Activated T-helper 2 cell treated with anti-CD3 and anti-CD28 coated beads, Interferon-gamma antibody, Interleukin-2, Interleukin-4, amounts not matched to agents 10 μg/mL and 5 μg/mL and 100 μg/mL, durations not matched to agents 14 hours and 24 hours and 36 hours (primary cell): ENCODE measurements at regions not wholly inside any gene's neighbourhood (a gene's known extent, or its start where the extent isn't known, plus 50 kb on each side); places are given as distances from the start of the nearest gene placed in this dataset.

ENCODE experiments used
- DNase-seq: peaks from one replicate; pipeline ENCODE4 v3.0.0; 2021; ENCODE audit warnings: low spot score
- H3K27ac Mint-ChIP-seq: one replicate; pipeline ENCODE4 v1.8.0; 2021; ENCODE audit warnings: mixed read lengths
- H3K27me3 Mint-ChIP-seq: one replicate; pipeline ENCODE4 v1.8.0; 2021; ENCODE audit warnings: low read depth, mixed read lengths
- H3K36me3 Mint-ChIP-seq: one replicate; pipeline ENCODE4 v1.8.0; 2021; ENCODE audit warnings: low read depth, mixed read lengths
- H3K4me1 Mint-ChIP-seq: one replicate; pipeline ENCODE4 v1.8.0; 2021; ENCODE audit warnings: low read depth, mixed read lengths
- H3K4me3 Mint-ChIP-seq: one replicate; pipeline ENCODE4 v1.8.0; 2021; ENCODE audit warnings: low read depth, mild to moderate bottlenecking, moderate library complexity, mixed read lengths
- H3K9me3 Mint-ChIP-seq: one replicate; pipeline ENCODE4 v1.8.0; 2021; ENCODE audit warnings: mixed read lengths
- intact Hi-C: fragments of 100-400 bp; cut with micrococcal nuclease; formaldehyde crosslinking; loops from one replicate; pipeline ENCODE4 v1.15.1; 2023

DNA sequence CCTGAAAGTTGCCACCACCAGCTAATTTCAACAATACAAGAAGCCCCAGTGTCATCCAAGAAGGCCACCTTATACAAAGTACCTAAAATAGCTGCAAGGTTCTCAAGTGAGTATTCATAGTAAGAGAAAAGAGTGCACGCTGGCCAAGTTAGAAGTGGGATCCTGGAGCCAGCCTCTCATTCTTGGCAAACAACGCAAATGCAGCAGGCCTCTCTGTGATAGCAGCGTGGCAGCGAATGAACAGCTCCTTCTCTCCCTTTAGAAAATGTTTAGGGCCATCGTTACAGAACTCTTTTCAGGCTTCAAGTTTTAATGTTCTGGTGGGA lies 78.0 kb upstream of the IFNG-AS1 start:
- Mint-ChIP-seq H3K27me3 (peaks cover 14% of the 10 kb centered on the region), H3K4me1 (no peaks in the 10 kb centered on the region), H3K9me3 (peaks cover 12% of the 10 kb centered on the region), H3K27ac (no peak overlapping the region), H3K4me3 (no peak overlapping the region), H3K36me3 (no peaks in the 10 kb centered on the region)
- intact Hi-C loops = no loop called here
- DNase-seq = no peak

DNA sequence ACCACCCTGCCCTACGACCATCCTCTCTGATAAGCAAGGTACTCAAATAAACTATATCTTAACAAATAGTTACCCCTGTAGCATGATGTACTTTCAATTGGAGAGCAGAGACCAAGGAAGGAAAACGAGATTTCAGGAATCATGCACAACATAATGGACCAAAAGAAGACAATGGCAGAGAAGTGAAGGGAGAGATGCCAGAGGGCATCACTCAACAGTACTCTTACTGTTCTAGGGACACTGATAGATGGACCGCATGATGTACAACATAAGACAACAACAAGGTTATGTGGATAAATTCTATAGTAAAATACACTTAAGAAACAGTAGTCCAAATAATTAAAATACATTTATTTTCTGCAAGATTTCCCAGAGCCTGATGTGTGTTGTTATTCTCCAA lies 77.5 kb upstream of the IFNG-AS1 start:
- no peak for DNase-seq
- Mint-ChIP-seq H3K4me1 (no peaks in the 10 kb centered on the region), H3K27me3 (peaks cover 16% of the 10 kb centered on the region), H3K9me3 (peaks cover 7% of the 10 kb centered on the region), H3K27ac (no peak overlapping the region), H3K4me3 (no peak overlapping the region), H3K36me3 (no peaks in the 10 kb centered on the region)
- intact Hi-C loops = no loop called here

DNA sequence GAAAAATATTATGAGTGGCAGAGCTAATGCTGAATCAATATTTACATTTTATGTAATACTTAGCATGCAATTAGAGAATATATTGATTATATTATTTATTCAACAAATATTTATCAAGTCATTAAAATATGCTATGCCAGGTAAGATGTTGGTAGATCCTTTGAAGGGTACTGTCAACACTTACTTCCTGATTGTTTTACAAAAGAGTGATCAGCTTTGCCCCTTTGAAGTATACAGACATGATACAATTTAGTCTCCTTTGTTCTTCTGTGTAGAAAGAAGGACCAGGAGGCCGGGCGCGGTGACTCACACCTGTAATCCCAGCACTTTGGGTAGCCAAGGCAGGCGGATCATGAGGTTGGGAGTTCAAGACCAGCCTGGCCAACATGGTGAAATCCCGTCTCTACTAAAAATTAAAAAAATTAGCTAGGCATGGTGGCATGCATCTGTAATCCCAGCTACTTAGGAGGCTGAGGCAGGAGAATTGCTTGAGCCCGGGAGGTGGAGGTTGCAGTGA lies 73.9 kb upstream of the IFNG-AS1 start:
- no peak overlapping the region for H3K4me3 Mint-ChIP-seq
- H3K36me3 Mint-ChIP-seq = no peaks in the 10 kb centered on the region
- DNase-seq = no peak
- H3K4me1 Mint-ChIP-seq = no peaks in the 10 kb centered on the region
- H3K27ac Mint-ChIP-seq = no peak overlapping the region
- no peaks in the 10 kb centered on the region for H3K9me3 Mint-ChIP-seq
- intact Hi-C loops = no loop called here
- H3K27me3 Mint-ChIP-seq = peaks cover 12% of the 10 kb centered on the region

DNA sequence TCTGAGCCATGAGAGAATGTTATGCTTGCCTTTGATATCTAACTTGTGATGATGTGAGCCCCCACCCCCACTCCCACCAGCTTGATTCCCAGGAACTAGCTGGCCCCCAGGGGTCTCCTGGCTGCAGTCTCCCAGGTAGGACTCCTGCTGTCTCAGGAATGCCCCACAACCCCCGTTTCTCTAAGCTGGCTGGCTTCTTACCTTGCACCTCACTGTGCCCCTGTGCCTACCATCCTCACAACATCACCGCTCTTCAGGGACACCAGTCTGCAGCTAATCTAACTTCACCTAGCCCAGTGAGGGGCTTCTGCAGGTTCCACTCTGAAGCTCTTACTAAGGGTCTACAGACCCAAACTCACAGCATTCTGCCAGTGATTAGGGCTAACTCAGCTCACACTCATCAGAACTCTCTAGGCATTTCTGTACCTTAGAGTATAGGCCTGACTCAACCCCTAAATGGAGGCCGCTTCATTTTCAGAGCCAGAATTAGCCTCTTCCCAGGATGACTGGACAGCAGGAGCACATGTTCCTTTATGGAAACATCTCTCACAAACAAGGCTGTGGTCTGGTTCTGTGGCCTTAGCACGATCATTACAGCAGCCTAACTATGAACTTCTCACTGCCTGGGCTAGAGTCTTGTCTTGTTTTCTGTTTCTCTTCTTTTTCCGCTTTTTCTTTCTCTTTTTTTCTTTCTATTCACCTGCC lies 72.8 kb upstream of the IFNG-AS1 start:
- Mint-ChIP-seq H3K27ac (no peak overlapping the region), H3K4me3 (no peak overlapping the region), H3K4me1 (no peaks in the 10 kb centered on the region), H3K27me3 (peaks cover 12% of the 10 kb centered on the region), H3K36me3 (no peaks in the 10 kb centered on the region), H3K9me3 (no peaks in the 10 kb centered on the region)
- no peak for DNase-seq
- intact Hi-C loops = no loop called here

DNA sequence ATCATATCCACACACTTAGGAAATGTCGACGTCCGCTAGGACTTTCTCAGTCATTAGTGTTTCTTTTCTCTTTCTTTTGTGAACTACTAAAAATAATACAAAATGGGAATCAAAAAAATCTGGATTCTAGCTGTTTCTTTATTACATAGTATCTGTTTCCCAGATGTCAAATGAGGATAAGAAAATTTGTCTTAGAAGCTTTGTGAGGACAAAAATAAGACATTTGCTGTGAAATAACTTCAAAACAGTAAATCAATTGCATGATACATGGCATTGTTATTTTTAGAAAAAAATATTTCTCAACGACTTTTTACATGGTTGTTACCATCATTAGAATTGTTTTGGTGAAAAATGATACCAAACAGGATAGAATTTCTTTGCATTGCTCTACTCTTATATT lies 71.4 kb upstream of the IFNG-AS1 start:
- H3K36me3 Mint-ChIP-seq = no peaks in the 10 kb centered on the region
- H3K27me3 Mint-ChIP-seq = peaks cover 9% of the 10 kb centered on the region
- H3K4me3 Mint-ChIP-seq = no peak overlapping the region
- no peaks in the 10 kb centered on the region for H3K4me1 Mint-ChIP-seq
- intact Hi-C loops = no loop called here
- no peak overlapping the region for H3K27ac Mint-ChIP-seq
- H3K9me3 Mint-ChIP-seq = no peaks in the 10 kb centered on the region
- no peak for DNase-seq

DNA sequence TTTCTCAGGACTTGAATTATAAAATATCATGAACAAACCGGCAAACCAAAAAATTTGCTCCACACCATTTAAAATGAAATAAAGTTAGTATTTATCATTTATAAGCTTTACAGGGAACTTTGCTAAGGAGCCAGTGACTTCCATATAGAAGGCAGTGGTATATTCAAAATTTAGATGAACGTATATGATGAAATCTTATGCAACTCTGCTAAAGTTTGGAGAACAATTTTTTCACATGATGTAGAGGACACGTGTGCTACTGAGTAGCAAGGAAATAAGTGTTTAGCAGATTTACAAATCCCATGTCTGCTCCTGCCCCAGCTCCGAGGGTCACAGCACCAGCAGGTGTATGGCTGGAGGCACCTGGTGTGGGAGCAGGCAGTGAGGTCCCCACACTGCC lies 70.8 kb upstream of the IFNG-AS1 start:
- intact Hi-C loops = no loop called here
- Mint-ChIP-seq H3K4me3 (no peak overlapping the region), H3K4me1 (no peaks in the 10 kb centered on the region), H3K36me3 (no peaks in the 10 kb centered on the region), H3K27me3 (peaks cover 7% of the 10 kb centered on the region), H3K27ac (no peak overlapping the region), H3K9me3 (no peaks in the 10 kb centered on the region)
- no peak for DNase-seq

DNA sequence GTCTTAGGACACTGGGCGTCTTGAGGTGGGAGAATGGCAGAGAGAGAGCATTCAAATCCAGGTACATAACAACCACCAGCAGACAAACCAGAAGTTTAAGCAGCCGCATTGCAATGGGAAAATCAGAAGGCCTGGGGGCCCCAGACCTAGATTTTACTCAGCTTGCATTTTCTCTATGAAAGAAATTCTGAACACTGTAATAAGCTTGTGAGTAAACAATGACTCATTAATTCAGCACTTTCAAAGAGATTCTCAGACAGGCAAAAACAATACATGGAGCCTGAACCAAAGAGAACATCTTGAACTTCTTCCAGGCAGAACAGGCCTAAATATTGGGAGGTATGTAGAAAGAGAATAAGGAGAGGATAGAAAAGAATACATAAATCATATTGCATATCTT lies 69.8 kb upstream of the IFNG-AS1 start:
- Mint-ChIP-seq H3K27me3 (peaks cover 10% of the 10 kb centered on the region), H3K36me3 (no peaks in the 10 kb centered on the region), H3K9me3 (no peaks in the 10 kb centered on the region), H3K27ac (no peak overlapping the region), H3K4me1 (no peaks in the 10 kb centered on the region), H3K4me3 (no peak overlapping the region)
- no peak for DNase-seq
- intact Hi-C loops = no loop called here

DNA sequence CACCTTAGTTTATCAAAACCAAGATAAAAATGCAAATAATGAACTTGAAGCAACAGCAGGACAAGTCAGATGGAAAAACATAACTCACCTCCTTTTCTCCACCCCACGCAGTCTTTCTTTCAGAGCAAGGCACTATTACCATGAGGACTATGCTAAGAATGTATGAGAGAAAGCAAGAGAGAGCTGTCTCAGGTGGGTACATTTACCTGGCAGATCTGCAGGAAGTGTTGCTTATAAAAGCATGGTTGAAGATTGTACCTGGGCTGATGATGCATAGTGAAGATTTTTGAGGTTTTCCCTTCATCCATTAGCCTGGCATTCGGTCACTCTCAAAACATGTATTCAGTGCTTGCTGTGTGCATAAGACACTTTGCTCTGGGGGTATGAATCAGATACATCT lies 68.8 kb upstream of the IFNG-AS1 start:
- intact Hi-C loops = no loop called here
- Mint-ChIP-seq H3K27ac (no peak overlapping the region), H3K9me3 (no peaks in the 10 kb centered on the region), H3K4me3 (no peak overlapping the region), H3K36me3 (no peaks in the 10 kb centered on the region), H3K4me1 (peaks cover 2% of the 10 kb centered on the region), H3K27me3 (peaks cover 10% of the 10 kb centered on the region)
- DNase-seq = no peak

DNA sequence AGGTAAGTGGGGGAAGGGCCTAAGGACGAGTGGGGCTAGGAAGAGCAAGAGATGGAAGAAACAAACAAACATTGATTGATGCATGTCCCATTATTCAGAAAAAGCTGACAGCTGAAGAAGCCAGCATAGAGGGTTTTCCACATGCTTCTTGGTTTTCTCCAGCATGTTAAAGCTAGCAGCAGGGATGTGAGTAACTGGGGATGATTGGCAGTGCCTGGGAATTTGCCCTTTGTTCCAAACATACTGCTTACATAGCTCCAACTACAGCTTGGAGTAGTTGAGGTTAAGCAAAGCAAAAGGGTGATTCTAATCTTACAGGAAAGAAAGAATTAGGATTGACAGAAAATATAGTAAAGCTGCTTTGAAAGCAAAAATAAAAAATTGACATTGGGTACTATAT lies 68.0 kb upstream of the IFNG-AS1 start:
- intact Hi-C loops = no loop called here

DNA sequence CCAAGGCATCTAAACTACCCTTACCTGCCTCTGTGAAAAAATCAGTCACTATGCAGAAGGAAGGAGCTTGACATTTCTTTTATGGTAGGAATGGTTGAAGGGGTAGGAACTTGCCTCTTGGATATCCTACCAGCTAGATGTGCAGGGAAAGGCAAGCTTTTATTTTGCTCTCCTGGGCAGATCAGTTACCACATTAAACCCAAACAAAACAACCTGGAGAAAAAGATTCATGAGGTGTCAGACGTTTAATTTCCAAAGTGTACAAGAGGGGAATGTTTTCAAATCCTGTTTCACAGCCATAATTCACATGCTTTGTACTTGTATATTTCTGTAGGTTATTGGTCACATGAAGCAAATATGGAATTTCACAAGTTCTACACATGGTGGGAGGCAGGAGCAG lies 67.0 kb upstream of the IFNG-AS1 start:
- intact Hi-C loops = no loop called here
- Mint-ChIP-seq H3K36me3 (no peaks in the 10 kb centered on the region), H3K27ac (no peak overlapping the region), H3K4me1 (peaks cover 9% of the 10 kb centered on the region), H3K4me3 (no peak overlapping the region), H3K9me3 (no peaks in the 10 kb centered on the region), H3K27me3 (peaks cover 9% of the 10 kb centered on the region)
- DNase-seq = no peak

More for the DNA sequence above, 68.0 kb upstream of the IFNG-AS1 start:
- H3K27me3 Mint-ChIP-seq = peaks cover 10% of the 10 kb centered on the region
- H3K4me3 Mint-ChIP-seq = no peak overlapping the region
- H3K36me3 Mint-ChIP-seq = no peaks in the 10 kb centered on the region
- H3K9me3 Mint-ChIP-seq = no peaks in the 10 kb centered on the region
- DNase-seq = no peak
- no peak overlapping the region for H3K27ac Mint-ChIP-seq
- H3K4me1 Mint-ChIP-seq = peaks cover 9% of the 10 kb centered on the region

DNA sequence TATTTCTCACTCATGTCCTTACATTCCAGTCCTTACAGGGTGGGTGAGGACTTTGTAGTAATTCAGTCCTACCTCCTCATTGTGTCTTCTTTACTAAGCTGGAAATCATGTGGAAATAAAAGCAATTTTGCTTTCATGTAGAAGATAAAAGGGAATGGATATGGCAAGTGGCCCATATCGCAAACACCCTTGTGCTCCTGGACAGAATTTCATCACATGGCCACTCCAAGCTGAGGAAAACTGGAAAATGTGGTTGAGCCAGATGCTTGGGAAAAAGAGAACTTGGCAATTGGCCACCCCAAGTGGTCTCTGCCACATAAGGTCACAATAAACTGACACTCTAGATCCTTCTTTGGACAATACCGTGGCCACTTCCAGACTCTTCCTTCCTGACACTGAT lies 64.2 kb upstream of the IFNG-AS1 start:
- Mint-ChIP-seq H3K27ac (no peak overlapping the region), H3K9me3 (no peaks in the 10 kb centered on the region), H3K27me3 (peaks cover 12% of the 10 kb centered on the region), H3K36me3 (no peaks in the 10 kb centered on the region), H3K4me3 (no peak overlapping the region), H3K4me1 (peaks cover 9% of the 10 kb centered on the region)
- DNase-seq = no peak
- intact Hi-C loops = no loop called here

DNA sequence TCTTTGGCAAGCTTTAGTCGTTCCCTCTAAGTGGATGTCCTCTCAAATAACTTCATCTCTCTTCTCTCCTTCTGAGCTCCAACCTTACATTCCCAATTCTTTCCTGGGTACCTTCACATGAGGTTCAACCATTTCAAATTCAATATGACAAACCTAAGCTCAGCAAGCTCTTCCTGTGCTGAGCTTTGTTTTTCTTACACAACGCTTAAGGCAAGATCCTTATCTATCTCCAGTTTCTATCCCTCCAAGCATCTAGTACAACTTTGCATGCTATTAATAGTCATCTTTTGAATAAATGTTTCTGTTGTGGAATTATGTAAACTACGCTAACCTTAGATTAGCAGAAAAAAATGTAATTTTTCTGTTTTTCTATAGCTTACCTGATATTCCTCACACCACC lies 63.7 kb upstream of the IFNG-AS1 start:
- no peak for DNase-seq
- H3K27ac Mint-ChIP-seq = no peak overlapping the region
- H3K36me3 Mint-ChIP-seq = no peaks in the 10 kb centered on the region
- H3K4me3 Mint-ChIP-seq = no peak overlapping the region
- no peaks in the 10 kb centered on the region for H3K9me3 Mint-ChIP-seq
- peaks cover 9% of the 10 kb centered on the region for H3K4me1 Mint-ChIP-seq
- H3K27me3 Mint-ChIP-seq = peaks cover 14% of the 10 kb centered on the region
- intact Hi-C loops = no loop called here

DNA sequence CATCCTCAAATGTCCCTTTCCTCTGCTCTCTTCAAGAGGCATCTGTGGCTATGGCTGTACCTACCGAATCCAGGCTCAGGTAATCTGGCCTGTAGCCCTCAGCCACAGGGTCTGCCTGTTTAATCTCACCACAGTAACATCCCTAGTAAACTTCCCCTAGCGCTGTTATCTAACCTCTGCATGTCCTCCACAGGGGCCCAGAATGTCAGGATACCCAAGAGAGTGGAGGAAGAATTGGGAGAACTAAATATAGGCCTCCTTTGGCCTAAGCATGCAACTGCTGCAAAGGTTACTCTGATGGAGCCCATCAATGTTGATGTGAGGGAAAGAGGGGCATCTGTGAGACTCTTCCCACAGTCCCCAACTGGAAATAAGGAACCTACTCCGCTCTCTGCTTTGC lies 63.2 kb upstream of the IFNG-AS1 start:
- H3K36me3 Mint-ChIP-seq = no peaks in the 10 kb centered on the region
- no peak overlapping the region for H3K4me3 Mint-ChIP-seq
- intact Hi-C loops = no loop called here
- H3K9me3 Mint-ChIP-seq = no peaks in the 10 kb centered on the region
- peaks cover 9% of the 10 kb centered on the region for H3K4me1 Mint-ChIP-seq
- H3K27me3 Mint-ChIP-seq = peaks cover 14% of the 10 kb centered on the region
- DNase-seq = no peak
- H3K27ac Mint-ChIP-seq = no peak overlapping the region

DNA sequence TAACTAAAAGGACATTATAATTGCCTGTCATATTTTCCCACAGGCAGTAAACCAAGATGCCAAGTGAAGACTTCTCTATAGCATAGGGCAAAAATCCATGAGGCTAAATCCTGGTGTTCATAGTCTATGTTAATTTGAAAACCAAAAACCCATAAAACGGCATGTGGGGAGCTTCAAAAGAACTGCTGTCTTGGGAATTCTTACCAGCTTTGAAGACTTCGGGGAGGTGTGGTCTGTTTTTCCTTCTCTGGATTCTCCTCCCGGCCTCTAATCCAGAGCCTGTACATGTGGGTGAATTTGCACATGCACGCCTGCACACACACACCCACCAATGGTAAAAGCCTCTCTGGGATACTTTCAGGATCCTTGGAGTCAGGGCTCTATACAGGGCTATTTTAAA lies 61.9 kb upstream of the IFNG-AS1 start:
- no peak overlapping the region for H3K27ac Mint-ChIP-seq
- H3K4me1 Mint-ChIP-seq = peaks cover 9% of the 10 kb centered on the region
- H3K27me3 Mint-ChIP-seq = peaks cover 12% of the 10 kb centered on the region
- intact Hi-C loops = no loop called here
- H3K4me3 Mint-ChIP-seq = no peak overlapping the region
- no peaks in the 10 kb centered on the region for H3K36me3 Mint-ChIP-seq
- H3K9me3 Mint-ChIP-seq = no peaks in the 10 kb centered on the region
- no peak for DNase-seq
